CD4-positive, alpha-beta T cell treated with Interleukin-15 for 4 hours (primary cell): ENCODE measurements at regions not wholly inside any gene's neighbourhood (a gene's known extent, or its start where the extent isn't known, plus 50 kb on each side); places are given as distances from the start of the nearest gene placed in this dataset.

Experiments
- DNase-seq: peaks from one replicate; pipeline ENCODE4 v3.0.0-alpha.2; 2020; ENCODE audit warnings: low spot score

GRCh38 chr16:86632206-86632605 is 53.9 kb downstream of the FOXL1 start:
- DNase-seq = no peak

- no peak for DNase-seq
These were observed 54.6 kb downstream of the FOXL1 start for GRCh38 chr16:86632944-86633343.

GRCh38 chr16:86634292-86634691 is 55.9 kb downstream of the FOXL1 start:
- no peak for DNase-seq

- no peak for DNase-seq
These were observed 57.0 kb downstream of the FOXL1 start for GRCh38 chr16:86635176-86635876.

- no peak for DNase-seq
These were observed 57.6 kb downstream of the FOXL1 start for GRCh38 chr16:86635926-86636325.

GRCh38 chr16:86637744-86638143 is 59.4 kb downstream of the FOXL1 start:
- DNase-seq = no peak

- no peak for DNase-seq
These were observed 60.3 kb downstream of the FOXL1 start for GRCh38 chr16:86638642-86639041.

GRCh38 chr16:86639354-86639753 is 61.0 kb downstream of the FOXL1 start:
- no peak for DNase-seq

- no peak for DNase-seq
These were observed 62.0 kb downstream of the FOXL1 start for GRCh38 chr16:86640265-86640843.

- no peak for DNase-seq
These were observed 63.7 kb downstream of the FOXL1 start for GRCh38 chr16:86642087-86642486.

- no peak for DNase-seq
These were observed 65.3 kb downstream of the FOXL1 start for GRCh38 chr16:86643671-86644070.

GRCh38 chr16:86647561-86647960 is 69.2 kb downstream of the FOXL1 start:
- no peak for DNase-seq

GRCh38 chr16:86649875-86650274 is 71.5 kb downstream of the FOXL1 start:
- no peak for DNase-seq

- DNase-seq = no peak
These were observed 72.8 kb downstream of the FOXL1 start for GRCh38 chr16:86651013-86651627.

GRCh38 chr16:86651823-86652222 is 73.5 kb downstream of the FOXL1 start:
- DNase-seq = no peak

- no peak for DNase-seq
These were observed 75.1 kb downstream of the FOXL1 start for GRCh38 chr16:86653285-86654006.

GRCh38 chr16:86657972-86658371 is 79.6 kb downstream of the FOXL1 start:
- DNase-seq = no peak

GRCh38 chr16:86660623-86661022 is 82.3 kb downstream of the FOXL1 start:
- DNase-seq = no peak

- no peak for DNase-seq
These were observed 83.4 kb downstream of the FOXL1 start for GRCh38 chr16:86661706-86662105.

GRCh38 chr16:86662195-86662594 is 83.8 kb downstream of the FOXL1 start:
- DNase-seq = no peak

GRCh38 chr16:86662740-86663139 is 84.4 kb downstream of the FOXL1 start:
- no peak for DNase-seq

- no peak for DNase-seq
These were observed 85.6 kb downstream of the FOXL1 start for GRCh38 chr16:86663685-86664521.
